SW480 (cell line): ENCODE measurements at regions not wholly inside any gene's neighbourhood (a gene's known extent, or its start where the extent isn't known, plus 50 kb on each side); places are given as distances from the start of the nearest gene placed in this dataset.
"Not testable (repeated sequence)": the region's sequence is repeated elsewhere in the genome, so short reads cannot be mapped to it uniquely, and the experiment has no call there.

Experiments
- DNase-seq: peaks from one replicate; pipeline ENCODE4 v3.0.0-alpha.2; 2016; ENCODE audit warnings: low spot score

DNA sequence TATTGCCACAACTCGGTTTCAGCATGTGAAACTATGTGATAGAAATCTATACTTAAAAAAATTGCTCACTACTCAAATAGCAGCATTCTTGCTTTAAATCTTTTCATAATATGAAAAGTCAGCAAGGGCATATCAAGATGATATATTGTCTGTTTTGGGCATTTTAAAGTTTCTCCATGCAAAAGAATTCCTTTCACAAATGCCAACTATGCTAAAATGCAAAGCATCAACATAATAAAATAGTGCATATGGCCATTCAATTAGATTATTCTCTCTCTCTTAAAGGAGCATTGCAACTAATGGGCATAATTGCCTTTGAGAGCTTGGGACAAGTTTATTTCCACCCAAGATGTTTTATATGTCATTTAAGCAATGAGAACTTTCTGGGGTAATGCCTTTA, 475.1 kb downstream of the ZPLD1 start:
- no peak for DNase-seq

DNA sequence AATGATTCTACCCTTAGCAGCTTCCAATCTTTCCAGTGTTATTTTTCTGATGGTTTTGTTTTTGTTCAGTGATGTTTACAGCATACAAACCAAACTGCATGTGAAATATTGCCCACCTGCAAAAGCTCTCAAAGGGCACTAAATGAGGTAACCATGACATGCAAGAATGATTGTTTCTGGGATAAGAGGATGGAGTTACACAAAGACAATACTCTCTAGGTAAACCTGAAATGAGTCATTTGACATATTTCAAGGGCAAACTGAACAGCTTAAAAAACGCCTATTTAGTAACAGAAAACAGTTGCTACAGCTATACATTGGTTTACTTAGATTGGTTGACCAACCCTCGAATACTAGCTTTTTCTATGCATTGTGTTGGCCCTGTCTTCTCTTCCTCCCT, 481.7 kb downstream of the ZPLD1 start:
- no peak for DNase-seq

DNA sequence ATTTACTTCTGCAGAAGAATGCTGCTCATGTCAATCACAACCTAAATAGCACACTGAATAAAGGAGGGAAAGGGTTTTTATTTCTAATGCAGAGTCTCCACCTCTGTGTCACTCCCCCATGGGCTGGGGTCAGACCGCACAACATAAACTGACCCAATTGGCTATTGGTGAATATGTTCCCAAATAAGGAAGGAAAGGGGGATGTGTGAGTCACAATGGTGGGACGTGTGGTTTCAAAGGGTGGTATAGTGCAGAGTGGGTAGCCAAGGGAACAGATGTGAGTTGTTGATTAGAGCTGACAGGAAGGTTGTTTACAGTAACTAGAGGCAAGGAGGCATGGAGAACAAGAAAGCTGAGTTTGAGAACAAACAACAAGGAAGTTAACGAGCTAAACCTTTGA, 491.8 kb downstream of the ZPLD1 start:
- no peak for DNase-seq

DNA sequence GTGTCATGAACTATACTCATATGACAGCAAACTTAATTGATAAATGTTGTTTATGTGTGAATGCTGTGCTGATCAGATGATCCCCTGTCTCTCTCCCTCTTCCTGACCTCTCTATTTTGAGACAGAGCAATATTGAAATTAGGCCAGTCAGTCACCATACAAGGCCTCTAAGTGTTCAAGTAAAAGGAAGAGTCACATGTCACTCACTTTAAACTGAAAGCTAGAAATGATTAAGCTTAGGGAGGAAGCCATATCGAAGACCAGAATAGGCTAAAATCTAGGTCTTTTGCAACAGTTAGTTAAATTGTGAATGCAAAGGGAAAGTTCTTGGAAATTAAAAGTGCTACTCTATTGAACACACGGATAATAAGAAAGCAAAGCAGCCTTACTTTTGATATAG, 498.6 kb downstream of the ZPLD1 start:
- DNase-seq: no peak

DNA sequence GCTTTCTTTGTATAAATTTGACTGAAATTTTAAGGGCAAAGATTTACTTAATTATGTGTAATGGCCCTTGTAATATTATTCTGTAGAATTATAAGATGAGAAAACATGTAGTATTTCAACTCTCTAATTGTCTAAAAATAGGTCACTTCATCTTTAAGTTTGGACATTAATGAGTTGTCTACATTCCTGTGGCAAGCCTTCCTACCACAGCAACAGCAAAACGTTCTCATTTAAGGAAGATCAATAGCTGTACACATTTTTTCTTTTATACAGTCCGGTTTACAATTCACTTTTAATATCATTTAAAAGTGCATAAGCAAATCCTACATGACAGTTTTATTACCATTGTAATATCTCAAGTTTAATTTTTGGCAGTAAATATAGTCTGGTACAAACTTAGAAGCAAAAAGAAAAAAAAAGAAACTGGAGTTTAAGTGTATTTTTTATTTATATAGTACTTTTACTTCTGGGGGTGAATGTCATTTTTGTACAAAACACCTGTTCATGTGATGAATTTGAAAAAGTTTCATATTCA, 501.8 kb downstream of the ZPLD1 start:
- no peak for DNase-seq

DNA sequence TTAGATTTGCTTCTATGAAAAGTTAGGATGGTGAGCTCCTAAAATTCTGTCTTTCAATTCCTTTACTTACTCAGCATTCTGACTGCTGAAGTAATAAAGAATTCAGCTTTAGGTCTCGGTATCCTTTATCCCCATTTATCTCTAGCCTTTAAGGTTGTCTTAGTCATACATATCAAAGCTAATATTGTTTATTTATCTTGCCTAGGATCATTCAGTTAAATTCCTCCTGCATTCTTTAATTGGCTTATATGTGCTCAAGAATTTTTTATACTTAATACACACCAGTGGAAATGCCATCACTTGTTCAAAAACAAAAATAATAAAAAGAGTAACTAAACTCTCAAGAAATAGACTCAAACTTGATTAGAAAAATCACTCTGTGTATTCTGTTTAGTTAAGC, 507.0 kb downstream of the ZPLD1 start:
- no peak for DNase-seq

DNA sequence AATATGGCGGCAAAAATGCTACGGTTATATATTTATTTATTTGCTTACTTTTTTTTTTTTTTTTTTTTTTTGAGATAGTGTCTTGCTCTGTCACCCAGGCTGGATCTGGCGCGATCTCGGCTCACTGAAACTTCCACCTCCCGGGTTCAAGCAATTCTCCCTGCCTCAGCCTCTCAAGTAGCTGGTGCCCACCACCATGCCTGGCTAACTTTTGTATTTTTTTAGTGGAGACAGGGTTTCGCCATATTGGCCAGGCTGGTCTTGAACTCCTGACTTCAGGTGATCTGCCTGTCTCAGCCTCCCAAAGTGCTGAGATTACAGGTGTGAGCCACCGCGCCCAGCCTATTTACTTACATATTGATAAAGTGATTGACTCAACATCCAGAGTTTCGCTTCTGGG, 511.6 kb downstream of the ZPLD1 start:
- not testable (repeated sequence) for DNase-seq

DNA sequence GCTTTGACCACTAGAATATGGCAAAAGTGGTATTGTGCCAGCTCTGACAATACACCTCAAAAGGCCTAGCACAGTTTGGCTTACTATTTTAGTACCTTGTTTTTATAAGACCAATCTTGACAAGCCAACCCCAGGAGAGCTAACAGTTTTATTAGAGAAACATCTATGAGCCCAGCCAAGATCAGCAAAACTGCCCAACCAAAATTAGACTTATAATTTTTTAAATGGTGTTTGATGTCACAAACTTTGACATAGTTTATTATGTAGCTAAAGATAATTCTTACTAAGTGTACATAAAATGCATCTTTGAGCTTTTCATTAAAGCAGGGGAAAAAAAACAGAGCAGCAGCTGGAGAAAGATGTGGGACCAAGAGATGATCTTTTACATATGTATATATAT, 537.5 kb downstream of the ZPLD1 start:
- no peak for DNase-seq

DNA sequence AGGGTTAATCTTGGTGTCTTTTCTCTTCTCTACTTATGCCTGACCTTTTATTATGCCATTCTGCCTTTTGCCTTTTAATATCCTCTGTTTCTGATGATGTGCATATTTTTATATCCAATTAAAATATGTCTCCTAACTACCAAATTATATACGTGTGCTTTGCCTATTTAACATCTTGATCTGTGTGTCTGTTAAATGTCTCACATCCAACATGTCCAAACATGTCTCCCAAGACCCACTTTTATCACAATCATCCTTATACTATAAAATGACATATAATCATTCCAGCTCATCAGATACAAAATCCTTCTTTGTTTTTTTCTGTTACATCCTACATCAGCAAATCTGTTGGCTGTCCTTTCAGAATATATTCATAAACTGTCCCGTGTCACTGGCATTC, 539.5 kb downstream of the ZPLD1 start:
- DNase-seq: no peak

DNA sequence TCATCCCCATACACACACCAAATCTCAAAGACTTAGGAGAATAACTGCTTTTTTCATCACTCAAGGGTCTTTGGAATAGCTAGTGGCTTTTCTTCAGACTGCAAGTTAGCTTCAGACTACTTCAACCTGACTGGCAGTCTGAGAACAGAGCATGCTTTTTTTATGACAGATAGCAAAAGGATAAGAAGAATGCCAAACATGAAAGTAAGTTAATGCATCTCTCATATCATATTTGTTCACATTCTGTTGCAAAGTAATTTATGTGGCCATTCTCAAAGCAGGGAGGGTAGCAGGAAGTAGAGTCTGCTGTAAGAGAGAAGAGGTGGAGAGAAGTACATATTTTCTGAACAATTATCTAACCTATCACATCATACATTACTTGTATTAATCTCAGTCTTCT, 544.4 kb downstream of the ZPLD1 start:
- no peak for DNase-seq

DNA sequence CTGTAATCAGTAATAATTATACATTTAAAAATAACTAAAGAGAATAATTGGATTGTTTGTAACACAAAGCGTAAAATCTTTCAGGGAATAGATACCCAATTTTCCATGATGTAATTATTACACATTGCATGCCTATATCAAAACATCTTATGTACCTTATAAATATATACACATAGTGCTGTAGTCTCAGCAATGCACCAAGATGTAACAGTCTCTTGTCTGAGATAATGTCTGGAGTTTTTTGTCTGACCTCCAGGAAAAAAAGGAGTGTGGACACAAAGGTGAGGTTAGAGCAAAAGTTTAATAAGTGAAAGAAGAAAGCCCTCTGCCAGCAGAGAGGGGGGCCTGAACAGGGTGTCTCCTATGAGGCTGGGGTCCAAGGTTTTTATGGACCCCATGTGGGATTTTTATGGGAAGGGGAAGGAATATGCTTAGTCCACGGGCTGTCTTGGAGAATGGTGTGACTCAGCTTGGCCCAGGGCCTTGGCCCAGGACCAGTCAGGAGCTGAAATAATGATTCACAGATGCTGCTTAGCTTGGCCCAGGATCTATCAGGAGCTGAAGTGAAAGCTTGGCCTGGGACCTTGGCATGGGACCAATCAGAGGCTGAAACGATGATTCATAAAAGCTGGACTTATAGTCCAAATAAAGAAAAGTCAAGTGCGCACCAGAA, 545.0 kb downstream of the ZPLD1 start:
- no peak for DNase-seq

DNA sequence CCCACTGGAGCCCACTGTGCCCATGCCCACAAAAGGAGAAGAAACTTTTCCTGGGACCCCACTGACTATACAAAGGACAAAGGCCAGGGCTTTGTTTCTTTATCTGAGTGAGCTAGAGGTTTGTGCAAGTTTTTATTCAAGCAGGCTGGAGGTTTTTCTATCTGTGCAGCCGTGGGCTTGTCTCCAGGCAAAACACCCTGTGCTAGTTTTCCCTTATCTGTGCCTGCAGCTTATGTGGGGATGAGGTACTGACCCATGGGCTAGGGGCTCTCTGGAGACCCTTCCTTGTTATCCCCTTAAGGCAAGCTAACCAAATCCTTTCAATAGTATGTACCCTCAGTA, 545.5 kb downstream of the ZPLD1 start:
- DNase-seq: no peak

DNA sequence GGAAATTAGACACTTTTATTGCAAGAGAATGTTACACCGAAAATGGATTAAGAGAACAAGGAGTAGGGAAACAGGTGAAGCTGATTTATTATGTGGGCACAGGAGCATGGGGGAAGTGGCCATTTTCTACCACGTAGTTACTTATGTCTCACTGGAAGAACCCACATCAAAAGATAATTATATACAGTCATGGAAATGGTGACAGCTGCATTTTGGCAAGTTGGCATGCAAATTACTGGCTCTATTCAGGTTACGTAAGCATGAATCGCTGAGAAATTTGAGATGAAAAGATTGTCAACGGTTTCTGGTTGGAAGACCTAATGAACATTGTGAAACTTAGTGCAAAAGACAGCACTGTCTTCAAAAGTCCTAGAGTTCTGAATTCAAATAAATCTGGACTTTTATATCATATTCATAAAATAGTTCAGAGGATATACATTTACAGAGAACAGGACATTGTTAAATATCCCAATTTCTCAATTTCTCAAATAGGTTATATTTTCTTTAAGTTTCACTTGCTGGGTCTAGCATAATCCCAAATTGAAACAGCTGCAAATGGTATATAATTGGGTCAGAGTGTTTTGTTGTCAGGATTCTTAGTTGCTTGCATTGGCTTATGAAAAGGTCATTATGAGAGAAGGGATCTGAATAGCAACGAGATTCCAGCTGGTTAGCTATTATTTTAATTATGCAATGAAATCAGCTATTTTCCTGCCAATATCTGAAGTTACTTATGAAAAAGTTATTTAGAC, 567.8 kb downstream of the ZPLD1 start:
- peak; percentile 95 for DNase-seq

DNA sequence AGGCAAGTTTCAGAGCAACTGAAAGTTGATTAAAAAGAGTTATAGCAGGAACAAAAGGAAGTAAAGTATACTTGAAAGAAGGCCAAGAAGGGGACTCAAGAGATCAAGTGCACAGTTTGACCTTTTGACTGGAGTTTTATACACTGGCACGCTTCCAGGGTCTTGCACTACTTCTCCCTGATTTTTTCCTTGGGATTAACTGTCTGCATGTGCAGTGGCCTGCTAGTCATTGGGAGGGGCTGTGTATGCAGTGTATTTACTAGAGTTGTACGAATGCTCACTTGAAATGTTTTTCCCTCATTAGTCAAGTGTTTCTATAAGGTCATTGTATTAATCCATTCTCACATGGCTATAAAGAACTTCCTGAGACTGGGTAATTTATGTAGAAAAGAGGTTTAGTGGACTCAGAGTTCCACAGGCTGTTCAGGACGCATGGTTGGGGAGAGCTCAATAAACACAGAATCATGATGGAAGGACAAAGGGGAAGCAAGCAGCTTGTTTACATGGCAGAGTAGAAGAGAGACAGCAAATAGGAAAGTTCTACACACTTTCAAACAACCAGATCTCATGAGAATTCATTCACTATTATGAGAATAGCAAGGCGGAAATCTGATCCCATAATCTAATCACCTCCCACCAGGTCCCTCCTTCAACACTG, 571.8 kb downstream of the ZPLD1 start:
- no peak for DNase-seq

DNA sequence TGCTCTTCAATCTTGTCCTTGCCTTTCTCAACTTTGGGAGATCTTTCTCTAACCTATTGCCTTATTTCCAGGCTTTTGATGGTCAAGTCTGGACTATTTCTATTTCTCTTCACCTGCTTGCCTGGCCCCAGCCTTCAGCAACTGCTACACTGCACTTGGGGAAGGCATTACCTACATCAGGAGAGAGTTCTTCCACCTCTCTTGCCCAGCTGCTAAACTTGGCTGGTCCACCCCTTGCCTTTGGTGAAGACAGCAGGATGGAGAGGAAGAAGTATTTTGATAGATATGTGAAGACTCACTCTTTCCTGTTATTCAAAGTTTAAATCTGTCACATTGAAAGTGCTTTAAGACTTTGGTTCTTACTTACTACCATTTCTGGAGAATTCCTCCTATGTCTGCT, 574.8 kb downstream of the ZPLD1 start:
- no peak for DNase-seq

DNA sequence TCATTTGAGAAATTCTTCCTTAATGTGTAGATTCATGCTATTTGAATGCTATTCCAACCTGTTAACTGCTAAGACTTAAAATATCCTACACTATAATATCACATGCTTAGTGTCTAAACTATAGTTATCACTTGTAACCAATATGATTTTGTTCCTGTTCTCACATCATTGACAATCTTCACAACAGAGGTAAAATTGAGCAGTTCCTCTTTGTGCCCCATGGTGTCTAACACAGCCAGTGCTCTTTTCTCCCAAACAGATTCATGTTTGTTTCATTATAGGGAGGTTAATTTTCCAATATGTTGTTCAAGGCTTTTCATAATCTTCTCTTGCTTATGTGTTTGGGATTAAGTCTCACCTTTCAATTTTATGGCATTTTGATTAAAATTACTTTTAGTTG, 591.1 kb downstream of the ZPLD1 start:
- DNase-seq: no peak

DNA sequence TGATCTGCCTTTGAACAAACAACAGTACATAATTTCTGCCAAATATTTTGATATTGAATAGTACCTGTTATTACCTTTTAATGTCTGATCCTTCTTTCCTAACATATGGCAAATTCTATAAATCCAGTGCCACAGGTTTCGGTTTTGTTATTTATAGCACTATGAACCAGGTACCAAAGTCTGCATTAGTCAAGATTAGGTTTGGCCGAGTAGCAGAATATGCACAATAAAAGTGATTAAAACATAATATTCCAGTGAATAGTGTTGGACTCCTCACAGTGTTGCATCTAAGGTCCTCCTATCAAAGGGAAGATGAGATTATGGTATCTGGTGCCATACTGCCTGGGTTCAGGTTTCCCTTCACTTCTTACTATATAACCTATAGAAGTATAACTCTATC, 599.0 kb downstream of the ZPLD1 start:
- no peak for DNase-seq

DNA sequence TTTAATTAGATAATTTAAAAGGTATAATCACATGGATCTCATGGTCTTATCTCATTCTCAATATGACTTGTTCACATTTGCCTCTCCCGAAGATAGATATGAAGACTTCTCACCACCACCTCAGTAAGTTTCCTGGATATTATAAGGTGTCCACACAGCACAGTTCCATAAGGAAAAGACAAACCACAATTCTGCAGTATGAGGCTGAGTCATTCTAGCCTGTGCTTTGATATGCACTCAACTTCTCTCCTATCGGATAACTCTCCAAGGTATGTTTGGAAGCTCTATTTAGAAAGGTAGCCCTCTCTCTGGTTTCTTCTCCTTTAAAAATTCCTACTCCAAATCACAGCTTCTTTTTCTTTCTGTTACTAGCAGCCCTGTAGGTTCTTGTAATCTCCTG, 612.8 kb downstream of the ZPLD1 start:
- DNase-seq: peak; percentile 6

DNA sequence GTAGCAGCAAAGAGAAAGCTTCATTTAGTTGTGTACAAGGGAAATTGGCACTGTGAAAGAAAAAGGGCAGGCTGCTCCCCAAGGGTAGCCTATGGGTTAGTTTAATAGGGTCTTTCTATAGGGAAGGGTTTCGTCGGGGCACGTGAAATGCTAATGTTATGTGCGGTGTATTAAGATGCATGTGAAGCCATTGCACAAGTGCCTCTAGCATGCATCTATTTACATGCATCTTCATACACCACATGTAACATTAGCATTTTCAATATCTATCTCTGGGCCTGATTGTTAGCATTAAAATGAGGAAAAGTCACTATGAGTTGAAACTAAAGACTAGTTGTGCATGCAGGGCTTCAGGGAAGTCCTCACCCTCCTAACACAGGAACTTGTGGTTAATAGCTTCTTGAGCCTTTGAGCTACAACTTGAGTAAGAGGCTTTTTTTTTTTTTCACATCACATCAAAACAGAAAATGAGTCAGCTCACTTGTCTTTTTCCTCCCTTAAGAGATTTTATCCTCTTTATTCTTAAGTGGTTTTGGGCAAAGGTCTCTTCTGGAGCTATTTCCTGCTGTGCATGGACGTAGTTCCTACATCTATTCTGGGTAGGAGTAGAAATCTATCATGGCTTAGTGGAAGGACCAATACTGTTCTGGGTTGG, 613.4 kb downstream of the ZPLD1 start:
- DNase-seq: no peak

DNA sequence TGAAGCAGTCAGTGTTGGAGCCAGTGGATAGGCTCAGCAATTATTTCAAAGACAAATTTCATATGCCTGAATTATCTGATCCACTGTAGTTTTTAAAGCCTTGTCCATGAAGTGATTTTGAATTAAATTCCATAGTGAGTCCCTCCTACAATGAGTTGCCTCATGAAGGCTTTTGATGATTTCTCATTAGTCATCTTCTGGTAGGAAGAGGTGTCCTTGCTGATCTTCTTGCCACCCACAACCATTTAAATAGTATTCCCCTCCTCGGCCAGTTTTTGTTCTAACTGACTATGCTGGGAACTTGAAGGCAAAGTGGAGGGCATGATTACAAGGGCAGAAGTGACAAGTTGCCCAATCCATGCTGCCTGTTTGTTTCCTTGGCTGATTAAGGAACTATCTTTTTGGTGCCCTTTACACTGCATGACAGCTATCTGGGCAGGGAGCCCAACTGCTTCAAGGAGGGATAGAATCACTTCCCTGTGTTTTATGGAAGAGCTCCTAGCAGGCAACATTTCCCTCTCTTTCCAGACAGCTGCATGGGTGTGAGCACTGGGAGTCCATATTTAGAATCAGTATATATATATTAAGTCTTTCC, 617.5 kb downstream of the ZPLD1 start:
- no peak for DNase-seq

DNA sequence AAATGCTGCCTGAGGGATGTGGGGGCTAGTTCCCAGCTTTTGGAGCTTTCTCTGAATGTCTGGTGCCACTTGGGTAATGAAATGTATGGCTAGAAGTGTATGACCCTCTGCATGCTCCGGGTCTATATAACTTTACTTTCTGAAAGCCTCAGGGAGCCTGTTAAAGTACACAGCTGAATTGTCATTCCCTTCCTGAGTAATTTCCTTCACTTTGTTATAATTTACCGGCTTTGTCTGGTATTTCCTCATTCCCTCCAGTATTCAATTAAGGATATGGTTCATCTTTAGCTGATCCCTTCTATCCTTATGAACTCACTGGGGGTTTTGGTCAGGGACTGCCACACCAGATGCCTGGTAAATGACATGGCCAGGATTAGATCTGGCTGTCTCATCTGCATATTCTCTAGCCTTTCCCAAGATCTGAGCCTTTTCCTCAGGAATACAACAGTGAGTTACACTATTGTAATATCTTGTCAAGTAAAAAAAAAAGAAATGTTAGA, 620.3 kb downstream of the ZPLD1 start:
- DNase-seq: no peak

DNA sequence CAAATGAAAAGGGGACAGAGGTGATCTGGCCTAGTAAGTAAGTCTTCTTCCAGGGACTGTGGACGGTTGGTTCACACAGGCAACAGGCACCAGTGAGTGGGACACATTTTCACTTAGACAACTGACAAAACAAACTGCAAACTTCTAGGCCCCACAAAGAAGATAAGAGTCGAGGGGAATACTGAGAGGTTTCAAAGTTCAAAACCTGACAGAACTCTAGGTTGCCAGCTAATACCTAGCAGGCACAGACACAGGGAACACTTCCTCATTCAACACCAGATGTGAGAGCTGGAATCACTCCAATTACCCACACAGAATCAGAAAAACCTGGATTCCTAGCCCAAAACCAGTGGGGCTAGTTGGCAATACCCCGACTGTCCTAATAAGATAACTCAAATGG, 621.7 kb downstream of the ZPLD1 start:
- DNase-seq: no peak
